HG03520 (cell line): ENCODE measurements at regions not wholly inside any gene's neighbourhood (a gene's known extent, or its start where the extent isn't known, plus 50 kb on each side); places are given as distances from the start of the nearest gene placed in this dataset.
A peak's percentile ranks its signal among the peaks of the same experiment; 100 is the strongest.

Experiments used
- ATAC-seq: cut with Tn5 transposase; IDR thresholded peaks from one replicate; pipeline ENCODE4 v1.9.1; 2021; ENCODE audit warnings: mild to moderate bottlenecking, moderate library complexity; ENCODE audit not compliant: unreplicated experiment

GRCh38 chr1:56320464-56321149 lies 258.8 kb downstream of the PLPP3 start:
- no peak for ATAC-seq

- no peak for ATAC-seq
Observed at GRCh38 chr1:56317722-56318121, 261.6 kb downstream of the PLPP3 start.

GRCh38 chr1:56315293-56315942 lies 263.9 kb downstream of the PLPP3 start:
- ATAC-seq, result no peak

- no peak for ATAC-seq
Observed at GRCh38 chr1:56313560-56313959, 265.8 kb downstream of the PLPP3 start.

- ATAC-seq, result no peak
Observed at GRCh38 chr1:56311766-56312165, 267.6 kb downstream of the PLPP3 start.

GRCh38 chr1:56310945-56311344 lies 268.4 kb downstream of the PLPP3 start:
- no peak for ATAC-seq

GRCh38 chr1:56309065-56309464 lies 270.3 kb downstream of the PLPP3 start:
- no peak for ATAC-seq

GRCh38 chr1:56304975-56305374 lies 274.4 kb downstream of the PLPP3 start:
- no peak for ATAC-seq

- ATAC-seq, result no peak
Observed at GRCh38 chr1:56303805-56304204, 275.6 kb downstream of the PLPP3 start.

GRCh38 chr1:56302878-56303277 lies 276.5 kb downstream of the PLPP3 start:
- ATAC-seq, result no peak

GRCh38 chr1:56301791-56302190 lies 277.6 kb downstream of the PLPP3 start:
- no peak for ATAC-seq

- ATAC-seq, result no peak
Observed at GRCh38 chr1:56300836-56301235, 278.5 kb downstream of the PLPP3 start.

- no peak for ATAC-seq
Observed at GRCh38 chr1:56298866-56299265, 280.5 kb downstream of the PLPP3 start.

GRCh38 chr1:56297904-56298303 lies 281.5 kb downstream of the PLPP3 start:
- no peak for ATAC-seq

- ATAC-seq, result no peak
Observed at GRCh38 chr1:56297208-56297607, 282.2 kb downstream of the PLPP3 start.

- ATAC-seq, result peak; percentile 68
Observed at GRCh38 chr1:56295949-56296929, 283.1 kb downstream of the PLPP3 start.

GRCh38 chr1:56291374-56291919 lies 287.9 kb downstream of the PLPP3 start:
- no peak for ATAC-seq

GRCh38 chr1:56289260-56289659 lies 290.1 kb downstream of the PLPP3 start:
- ATAC-seq, result no peak

GRCh38 chr1:56287721-56288120 lies 291.6 kb downstream of the PLPP3 start:
- ATAC-seq, result no peak

- no peak for ATAC-seq
Observed at GRCh38 chr1:56286956-56287355, 292.4 kb downstream of the PLPP3 start.

GRCh38 chr1:56286506-56286905 lies 292.9 kb downstream of the PLPP3 start:
- no peak for ATAC-seq
